Thyroid gland (tissue), 4 donors: ENCODE measurements at regions not wholly inside any gene's neighbourhood (a gene's known extent, or its start where the extent isn't known, plus 50 kb on each side); places are given as distances from the start of the nearest gene placed in this dataset.

ENCODE experiments used
- CTCF ChIP-seq, 6 experiments: fragments of 200-600 bp in 3 of 6; fragments of 450-650 bp in 3 of 6; sonication (generic) in 3 of 6; IDR thresholded peaks; one replicate each; pipeline ENCODE4 v1.5.1; 2016 to 2019; ENCODE audit warnings: antibody characterized with exemption in 6 of 6, mild to moderate bottlenecking in 2 of 6, inconsistent platforms in 1 of 6, moderate library complexity in 1 of 6
- POLR2A ChIP-seq, 2 donors: fragments of 450-650 bp; IDR thresholded peaks; one replicate each; pipeline ENCODE4 v1.6.1; 2017; ENCODE audit warnings: antibody characterized with exemption in 2 of 2, mild to moderate bottlenecking in 2 of 2, moderate library complexity in 1 of 2

- TF ChIP-seq CTCF (IDR thresholded peaks at IDR 0.05) (no peak), POLR2A (IDR thresholded peaks at IDR 0.05) (no peak)
These were observed 639.7 kb upstream of the SYT4 start for GRCh38 chr18:43916984-43917383.
